ENCODE measurements at regions not wholly inside any gene's neighbourhood (a gene's known extent, or its start where the extent isn't known, plus 50 kb on each side); places are given as distances from the start of the nearest gene placed in this dataset.

DNA sequence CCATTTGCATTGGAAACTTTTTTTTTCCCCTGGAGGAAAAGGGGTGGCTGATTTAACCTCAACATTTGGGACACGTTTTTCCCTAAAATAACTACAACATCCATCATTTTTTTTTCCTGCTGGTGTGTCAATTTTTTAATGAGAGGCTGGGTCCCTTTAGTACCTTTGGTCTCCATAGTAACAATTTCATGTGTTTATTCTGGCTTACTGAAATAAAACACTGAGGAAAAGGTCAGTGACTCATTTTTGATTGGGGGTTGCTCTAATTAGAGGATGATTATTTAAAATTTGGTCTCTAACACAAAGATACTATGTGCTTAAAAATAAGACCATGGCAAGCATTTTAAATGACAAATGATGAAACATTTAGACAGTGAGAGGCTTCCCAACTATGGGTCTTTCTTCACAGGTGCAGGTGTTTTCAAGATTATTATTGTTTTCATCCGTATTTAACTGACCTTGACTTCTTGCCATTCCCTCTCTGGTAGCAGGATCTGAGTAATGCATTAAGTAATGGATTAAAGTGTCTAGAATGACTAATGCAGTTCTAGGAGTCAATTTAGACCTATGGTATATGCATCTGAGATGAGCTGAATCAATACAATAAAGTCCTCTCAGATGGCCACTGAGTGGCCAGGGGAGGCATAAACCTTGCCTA, 406.4 kb downstream of the KCNRG start:
- TF ChIP-seq, protein P1, sequence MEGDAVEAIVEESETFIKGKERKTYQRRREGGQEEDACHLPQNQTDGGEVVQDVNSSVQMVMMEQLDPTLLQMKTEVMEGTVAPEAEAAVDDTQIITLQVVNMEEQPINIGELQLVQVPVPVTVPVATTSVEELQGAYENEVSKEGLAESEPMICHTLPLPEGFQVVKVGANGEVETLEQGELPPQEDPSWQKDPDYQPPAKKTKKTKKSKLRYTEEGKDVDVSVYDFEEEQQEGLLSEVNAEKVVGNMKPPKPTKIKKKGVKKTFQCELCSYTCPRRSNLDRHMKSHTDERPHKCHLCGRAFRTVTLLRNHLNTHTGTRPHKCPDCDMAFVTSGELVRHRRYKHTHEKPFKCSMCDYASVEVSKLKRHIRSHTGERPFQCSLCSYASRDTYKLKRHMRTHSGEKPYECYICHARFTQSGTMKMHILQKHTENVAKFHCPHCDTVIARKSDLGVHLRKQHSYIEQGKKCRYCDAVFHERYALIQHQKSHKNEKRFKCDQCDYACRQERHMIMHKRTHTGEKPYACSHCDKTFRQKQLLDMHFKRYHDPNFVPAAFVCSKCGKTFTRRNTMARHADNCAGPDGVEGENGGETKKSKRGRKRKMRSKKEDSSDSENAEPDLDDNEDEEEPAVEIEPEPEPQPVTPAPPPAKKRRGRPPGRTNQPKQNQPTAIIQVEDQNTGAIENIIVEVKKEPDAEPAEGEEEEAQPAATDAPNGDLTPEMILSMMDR (IDR thresholded peaks at IDR 0.05; ENCODE audit: insufficient read depth, low read length, poor library complexity, severe bottlenecking) = no peak
- no peak for TF ChIP-seq EZH2phosphoT487 (conservative IDR thresholded peaks at IDR 0.05; ENCODE audit: low read length)

Data from SU-DHL-6 (cell line).